ENCODE measurements at regions not wholly inside any gene's neighbourhood (a gene's known extent, or its start where the extent isn't known, plus 50 kb on each side); places are given as distances from the start of the nearest gene placed in this dataset.
A peak's percentile ranks its signal among the peaks of the same experiment; 100 is the strongest.
"Not testable (repeated sequence)": the region's sequence is repeated elsewhere in the genome, so short reads cannot be mapped to it uniquely, and the experiment has no call there.

GRCh38 chr2:163043201-163043600 lies 204.6 kb upstream of the KCNH7 start:
- POLR2A ChIA-PET, result no interaction called here
- Histone ChIP-seq H3K4me3 (no peak overlapping the region), H3K4me1 (0 out of 3 replicates have a peak, but pooled peaks cover 3% of the 10 kb centered on the region), H3K9me3 (no peaks in the 10 kb centered on the region), H3K27ac (no peak overlapping the region), H3K4me2 (no peak overlapping the region)
- TF ChIP-seq ESRRA (IDR thresholded peaks at IDR 0.05; ENCODE audit: borderline replicate concordance, low read length), result no peak
- peak; percentile 46 for TF ChIP-seq MAFK (IDR thresholded peaks at IDR 0.05; ENCODE audit: partially characterized antibody)
- TF ChIP-seq HOXB13 (CRISPR knock-in tag; IDR thresholded peaks at IDR 0.05; ENCODE audit: low read depth), result no peak
- WGBS (ENCODE audit: missing lambda C conversion rate), result 62% methylated on average over 1 of the region's 1 CpG
- DNase-seq (ENCODE audit: low read depth in 1 of 2, low spot score in 1 of 2), result no peak
- ATAC-seq, result no peak
- CTCF ChIA-PET, result no interaction called here
- FAIRE-seq, result no peak

- WGBS (ENCODE audit: missing lambda C conversion rate), result 52% methylated on average over 3 of the region's 3 CpGs
- Histone ChIP-seq H3K4me2 (no peak overlapping the region), H3K9me3 (no peaks in the 10 kb centered on the region), H3K27ac (no peak overlapping the region), H3K4me1 (0 out of 3 replicates have a peak, but pooled peaks cover 3% of the 10 kb centered on the region), H3K4me3 (no peak overlapping the region)
- DNase-seq (ENCODE audit: low read depth in 1 of 2, low spot score in 1 of 2) (no peak), ATAC-seq (no peak), FAIRE-seq (no peak)
- POLR2A ChIA-PET, result no interaction called here
- TF ChIP-seq EHF (CRISPR knock-in tag; IDR thresholded peaks at IDR 0.05) (no peak), E2F6 (IDR thresholded peaks at IDR 0.05; ENCODE audit: borderline replicate concordance, low read depth) (no peak), POLR2A (IDR thresholded peaks at IDR 0.05; ENCODE audit: low read length) (no peak), ATOH8 (CRISPR knock-in tag; IDR thresholded peaks at IDR 0.05; ENCODE audit: low read depth) (no peak), EP300 (IDR thresholded peaks at IDR 0.05) (no peak), ESRRA (IDR thresholded peaks at IDR 0.05; ENCODE audit: borderline replicate concordance, low read length) (no peak)
- CTCF ChIA-PET, result no interaction called here
Observed at GRCh38 chr2:163039266-163039665, 200.7 kb upstream of the KCNH7 start.

GRCh38 chr2:163028807-163029206 lies 190.2 kb upstream of the KCNH7 start:
- no peak for ATAC-seq
- CTCF ChIA-PET, result no interaction called here

GRCh38 chr2:163026136-163026775 lies 187.7 kb upstream of the KCNH7 start:
- POLR2A ChIA-PET; H3K4me1 ChIP-seq; H3K4me3 ChIP-seq; CTCF ChIA-PET; H3K9me3 ChIP-seq; H3K27ac ChIP-seq; ATAC-seq; FAIRE-seq; H3K4me2 ChIP-seq; DNase-seq (ENCODE audit: low read depth in 1 of 2, low spot score in 1 of 2): not testable (repeated sequence)
- 66% methylated on average over 9 of the region's 43 CpGs for WGBS (ENCODE audit: missing lambda C conversion rate)

More at GRCh38 chr2:163028807-163029206, 190.2 kb upstream of the KCNH7 start:
- Histone ChIP-seq H3K9me3 (no peaks in the 10 kb centered on the region), H3K27ac (no peak overlapping the region), H3K4me2 (no peak overlapping the region), H3K4me3 (no peak overlapping the region), H3K4me1 (no peaks in the 10 kb centered on the region)
- POLR2A ChIA-PET, result no interaction called here
- no peak for FAIRE-seq
- 35% methylated on average over 2 of the region's 2 CpGs for WGBS (ENCODE audit: missing lambda C conversion rate)
- DNase-seq (ENCODE audit: low read depth in 1 of 2, low spot score in 1 of 2), result no peak
- TF ChIP-seq NFE2L2 (conservative IDR thresholded peaks at IDR 0.05; ENCODE audit: low read length) (no peak), MAFK (IDR thresholded peaks at IDR 0.05; ENCODE audit: partially characterized antibody) (peak; percentile 68)

GRCh38 chr2:163016882-163017281 lies 178.3 kb upstream of the KCNH7 start:
- H3K4me2 ChIP-seq; DNase-seq (ENCODE audit: low read depth in 1 of 2, low spot score in 1 of 2); FAIRE-seq; H3K27ac ChIP-seq; POLR2A ChIA-PET; H3K4me3 ChIP-seq; CTCF ChIA-PET; ATAC-seq; H3K9me3 ChIP-seq; H3K4me1 ChIP-seq: not testable (repeated sequence)
- WGBS (ENCODE audit: missing lambda C conversion rate), result 37% methylated on average over 3 of the region's 5 CpGs

- no peak overlapping the region for H3K4me3 ChIP-seq
- no peaks in the 10 kb centered on the region for H3K9me3 ChIP-seq
- FAIRE-seq (no peak), DNase-seq (ENCODE audit: low read depth in 1 of 2, low spot score in 1 of 2) (no peak), ATAC-seq (no peak)
- no peaks in the 10 kb centered on the region for H3K4me1 ChIP-seq
- no peak overlapping the region for H3K27ac ChIP-seq
- CTCF ChIA-PET, result no interaction called here
- POLR2A ChIA-PET, result no interaction called here
- no peak overlapping the region for H3K4me2 ChIP-seq
- WGBS (ENCODE audit: missing lambda C conversion rate), result 0% methylated on average over 1 of the region's 1 CpG
- TF ChIP-seq HDAC2 (IDR thresholded peaks at IDR 0.05) (no peak), REST (IDR thresholded peaks at IDR 0.05) (no peak), ATOH8 (CRISPR knock-in tag; IDR thresholded peaks at IDR 0.05; ENCODE audit: low read depth) (no peak), FOSB (CRISPR knock-in tag; IDR thresholded peaks at IDR 0.05) (no peak), HOXB13 (CRISPR knock-in tag; IDR thresholded peaks at IDR 0.05; ENCODE audit: low read depth) (no peak), FOXS1 (CRISPR knock-in tag; IDR thresholded peaks at IDR 0.05) (no peak), KDM1A (IDR thresholded peaks at IDR 0.05; ENCODE audit: low read depth) (no peak), NPAS2 (CRISPR knock-in tag; IDR thresholded peaks at IDR 0.05; ENCODE audit: borderline replicate concordance) (no peak), BHLHE40 (IDR thresholded peaks at IDR 0.05; ENCODE audit: low read depth, low read length) (no peak)
Observed at GRCh38 chr2:163011000-163011399, 172.4 kb upstream of the KCNH7 start.

Data from A549 (cell line).